SK-N-SH (cell line): ENCODE measurements at regions not wholly inside any gene's neighbourhood (a gene's known extent, or its start where the extent isn't known, plus 50 kb on each side); places are given as distances from the start of the nearest gene placed in this dataset.
"Not testable (repeated sequence)": the region's sequence is repeated elsewhere in the genome, so short reads cannot be mapped to it uniquely, and the experiment has no call there.

Experiments used
- CTCF ChIA-PET: fragments of 300-600, 350-600 bp; formaldehyde crosslinking; extraction: SDS; loops from one replicate; lab custom pipeline; 2021; lab: Yijun Ruan, JAX
- POLR2A ChIA-PET: fragments of 350-600 bp; sonication (Branson Sonifier 250); formaldehyde crosslinking; extraction: SDS; loops from one replicate; lab custom pipeline; 2020; ENCODE audit warnings: antibody characterized with exemption, inconsistent platforms; lab: Yijun Ruan, JAX
- DNase-seq: peaks from one replicate; pipeline ENCODE4 v3.0.0; 2012
- H2AFZ ChIP-seq: fragments of 200-600 bp; sonication (generic); 2 replicates; pipeline ENCODE4 v1.8.1; 2016; ENCODE audit warnings: antibody characterized with exemption, mild to moderate bottlenecking, low read depth
- H3F3A ChIP-seq: fragments of 200-600 bp; sonication (generic); replicated peaks from 2 replicates; pipeline ENCODE3; 2016; ENCODE audit warnings: antibody characterized with exemption, mild to moderate bottlenecking; ENCODE audit not compliant: insufficient read depth
- H3K27ac ChIP-seq, 2 experiments: fragments of 200-500 bp in 1 of 2; fragments of 200-600 bp in 1 of 2; sonication (Bioruptor generic) in 1 of 2; sonication (generic), shearing (Covaris generic) in 1 of 2; 2 replicates each; pipeline versions ENCODE4 v1.5.1 to v1.6.1; 2014 to 2016; ENCODE audit warnings: low read depth in 2 of 2, inconsistent platforms in 1 of 2, low read length in 1 of 2, mild to moderate bottlenecking in 1 of 2, mixed read lengths in 1 of 2
- H3K27me3 ChIP-seq: fragments of 200-600 bp; sonication (generic), shearing (Covaris generic); 2 replicates; pipeline ENCODE4 v1.6.1; 2016; ENCODE audit warnings: mixed run types; ENCODE audit not compliant: insufficient read depth
- H3K36me3 ChIP-seq, 2 experiments: fragments of 200-500 bp in 1 of 2; fragments of 200-600 bp in 1 of 2; sonication (Bioruptor generic) in 1 of 2; sonication (generic) in 1 of 2; replicated peaks in 1 of 2; 2 replicates each; pipeline versions ENCODE3 to v1.5.1; 2014 to 2016; ENCODE audit warnings: low read length in 1 of 2, mild to moderate bottlenecking in 1 of 2; ENCODE audit not compliant: insufficient read depth in 2 of 2, control insufficient read depth in 1 of 2
- H3K4me1 ChIP-seq, 2 experiments: fragments of 200-500 bp in 1 of 2; fragments of 200-600 bp in 1 of 2; sonication (Bioruptor generic) in 1 of 2; sonication (generic), shearing (Covaris generic) in 1 of 2; 2 replicates each; pipeline versions ENCODE4 v1.5.1 to v1.6.1; 2014 to 2016; ENCODE audit warnings: low read depth in 1 of 2, low read length in 1 of 2, mixed run types in 1 of 2; ENCODE audit not compliant: insufficient read depth in 2 of 2, control insufficient read depth in 1 of 2
- H3K4me2 ChIP-seq: fragments of 200-600 bp; sonication (generic), shearing (Covaris generic); 2 replicates; pipeline ENCODE4 v1.6.1; 2017; ENCODE audit warnings: mixed run types
- H3K4me3 ChIP-seq, 2 experiments: fragments of 200-500 bp in 1 of 2; fragments of 200-600 bp in 1 of 2; sonication (Bioruptor generic) in 1 of 2; sonication (generic), shearing (Covaris generic) in 1 of 2; 2 replicates each; pipeline versions ENCODE4 v1.5.1 to v1.8.1; 2014 to 2016; ENCODE audit warnings: low read depth in 2 of 2, inconsistent platforms in 1 of 2, low read length in 1 of 2, mild to moderate bottlenecking in 1 of 2, mixed read lengths in 1 of 2, moderate library complexity in 1 of 2
- H3K79me2 ChIP-seq: fragments of 200-600 bp; sonication (generic); 2 replicates; pipeline ENCODE4 v1.8.1; 2017; ENCODE audit warnings: mild to moderate bottlenecking; ENCODE audit not compliant: insufficient read depth
- H3K9ac ChIP-seq: fragments of 200-600 bp; sonication (generic); 2 replicates; pipeline ENCODE4 v1.6.1; 2017; ENCODE audit warnings: mixed run types
- H3K9me2 ChIP-seq: fragments of 200-600 bp; sonication (generic); 2 replicates; pipeline ENCODE4 v1.6.1; 2017; ENCODE audit warnings: mixed run types
- H3K9me3 ChIP-seq: fragments of 200-600 bp; sonication (generic); 2 replicates; pipeline ENCODE4 v1.6.1; 2017; ENCODE audit warnings: mixed run types, mild to moderate bottlenecking, moderate library complexity
- H4K20me1 ChIP-seq: fragments of 200-600 bp; sonication (generic); 2 replicates; pipeline ENCODE4 v1.6.1; 2017; ENCODE audit warnings: mild to moderate bottlenecking, mixed run types; ENCODE audit not compliant: insufficient read depth
- IRF3 ChIP-seq: fragments of 150-350 bp; IDR thresholded peaks from 2 replicates; pipeline ENCODE4 v1.6.1; 2016; ENCODE audit warnings: mild to moderate bottlenecking, low read depth, low read length
- MEF2A ChIP-seq: IDR thresholded peaks from 2 replicates; pipeline ENCODE4 v1.4.0; 2012; ENCODE audit warnings: low read depth, borderline replicate concordance
- REST ChIP-seq: IDR thresholded peaks from 2 replicates; pipeline ENCODE4 v1.6.1; 2012; ENCODE audit warnings: mild to moderate bottlenecking, low read depth, low read length, moderate library complexity
- TCF12 ChIP-seq: IDR thresholded peaks from 2 replicates; pipeline ENCODE4 v1.4.0; 2012
- USF1 ChIP-seq: IDR thresholded peaks from 2 replicates; pipeline ENCODE4 v1.4.0; 2012; ENCODE audit warnings: low read depth, borderline replicate concordance
- USF2 ChIP-seq: fragments of 150-350 bp; IDR thresholded peaks from 2 replicates; pipeline ENCODE4 v1.6.1; 2017; ENCODE audit warnings: antibody characterized with exemption, low read length, low read depth, borderline replicate concordance
- WGBS: methylation state at CpG from one replicate; pipeline ENCODE4 v1.1.6; 2017; ENCODE audit warnings: low lambda C conversion rate; 5-methylcytosine and 5-hydroxymethylcytosine counted together

- H3K4me3 ChIP-seq, DNase-seq, H3K9me3 ChIP-seq, H2AFZ ChIP-seq, CTCF ChIA-PET, H3K27me3 ChIP-seq, H3K4me2 ChIP-seq, H3K4me1 ChIP-seq, H3K36me3 ChIP-seq, H3F3A ChIP-seq, H3K27ac ChIP-seq, H3K9ac ChIP-seq, H4K20me1 ChIP-seq, H3K79me2 ChIP-seq, POLR2A ChIA-PET, H3K9me2 ChIP-seq: not testable (repeated sequence)
- 18% methylated on average over 8 of the region's 32 CpGs for WGBS
These were observed 78.4 kb downstream of the TMEM121 start for GRCh38 chr14:105604531-105605463.

- ChIA-PET POLR2A (no interaction called here), CTCF (no interaction called here)
- no peak for DNase-seq
- Histone ChIP-seq H3K9ac (no peak overlapping the region), H3K4me3 (no peak overlapping the region), H3K4me2 (no peak overlapping the region), H3K9me2 (no peaks in the 10 kb centered on the region), H3K36me3 (no peaks in the 10 kb centered on the region), H3K4me1 (no peaks in the 10 kb centered on the region), H3K9me3 (no peaks in the 10 kb centered on the region), H3F3A (no peaks in the 10 kb centered on the region), H3K27ac (no peak overlapping the region), H2AFZ (no peak overlapping the region), H4K20me1 (no peaks in the 10 kb centered on the region), H3K79me2 (no peaks in the 10 kb centered on the region), H3K27me3 (no peaks in the 10 kb centered on the region)
- WGBS: 12% methylated on average over 6 of the region's 24 CpGs
- TF ChIP-seq USF2: no peak
- no peak for TF ChIP-seq IRF3
- TF ChIP-seq REST: no peak
- no peak for TF ChIP-seq MEF2A
- no peak for TF ChIP-seq TCF12
- no peak for TF ChIP-seq USF1
These were observed 79.3 kb downstream of the TMEM121 start for GRCh38 chr14:105605464-105606304.

- H4K20me1 ChIP-seq, H3K9me3 ChIP-seq, H3K4me3 ChIP-seq, H3F3A ChIP-seq, POLR2A ChIA-PET, H3K4me1 ChIP-seq, H3K27ac ChIP-seq, H3K9ac ChIP-seq, H3K27me3 ChIP-seq, H3K4me2 ChIP-seq, H3K9me2 ChIP-seq, H3K79me2 ChIP-seq, DNase-seq, H2AFZ ChIP-seq, H3K36me3 ChIP-seq, CTCF ChIA-PET: not testable (repeated sequence)
- 0% methylated on average over 6 of the region's 15 CpGs for WGBS
These were observed 80.1 kb downstream of the TMEM121 start for GRCh38 chr14:105606305-105606975.
